ENCODE measurements at regions not wholly inside any gene's neighbourhood (a gene's known extent, or its start where the extent isn't known, plus 50 kb on each side); places are given as distances from the start of the nearest gene placed in this dataset.

- Histone ChIP-seq H3K27ac (no peak overlapping the region), H3K4me1 (no peaks in the 10 kb centered on the region), H3K4me3 (no peak overlapping the region), H3K36me3 (no peaks in the 10 kb centered on the region), H3K9me3 (no peaks in the 10 kb centered on the region), H3K27me3 (ENCODE audit: low read depth) (no peaks in the 10 kb centered on the region)
- DNase-seq (no peak), ATAC-seq (no peak)
- no peak for TF ChIP-seq CTCF (IDR thresholded peaks at IDR 0.05)
- intact Hi-C loops (cut with DNase I) = no loop called here
Measured at GRCh38 chr1:185497177-185497576, 180.1 kb upstream of the IVNS1ABP start.

- H3K27me3 ChIP-seq (ENCODE audit: low read depth) = no peaks in the 10 kb centered on the region
- H3K36me3 ChIP-seq = no peaks in the 10 kb centered on the region
- no peak for DNase-seq
- H3K27ac ChIP-seq = no peak overlapping the region
- TF ChIP-seq CTCF (IDR thresholded peaks at IDR 0.05) = no peak
- intact Hi-C loops (cut with DNase I) = no loop called here
- no peak for ATAC-seq
- no peaks in the 10 kb centered on the region for H3K9me3 ChIP-seq
- no peak overlapping the region for H3K4me3 ChIP-seq
- no peaks in the 10 kb centered on the region for H3K4me1 ChIP-seq
Measured at GRCh38 chr1:185495898-185496297, 178.9 kb upstream of the IVNS1ABP start.

- TF ChIP-seq CTCF (IDR thresholded peaks at IDR 0.05) = no peak
- no peaks in the 10 kb centered on the region for H3K9me3 ChIP-seq
- no peak overlapping the region for H3K4me3 ChIP-seq
- ATAC-seq (no peak), DNase-seq (no peak)
- H3K4me1 ChIP-seq = no peaks in the 10 kb centered on the region
- no peaks in the 10 kb centered on the region for H3K36me3 ChIP-seq
- H3K27ac ChIP-seq = no peak overlapping the region
- intact Hi-C loops (cut with DNase I) = no loop called here
- no peaks in the 10 kb centered on the region for H3K27me3 ChIP-seq (ENCODE audit: low read depth)
Measured at GRCh38 chr1:185495007-185495406, 178.0 kb upstream of the IVNS1ABP start.

GRCh38 chr1:185492089-185492825 is 175.2 kb upstream of the IVNS1ABP start:
- TF ChIP-seq CTCF (IDR thresholded peaks at IDR 0.05) = no peak
- H3K27me3 ChIP-seq (ENCODE audit: low read depth) = no peaks in the 10 kb centered on the region
- no peak for DNase-seq
- intact Hi-C loops (cut with DNase I) = no loop called here
- H3K36me3 ChIP-seq = no peaks in the 10 kb centered on the region
- no peaks in the 10 kb centered on the region for H3K9me3 ChIP-seq
- no peak overlapping the region for H3K4me3 ChIP-seq
- no peak overlapping the region for H3K27ac ChIP-seq
- ATAC-seq = no peak
- H3K4me1 ChIP-seq = no peaks in the 10 kb centered on the region

GRCh38 chr1:185491604-185492003 is 174.6 kb upstream of the IVNS1ABP start:
- Histone ChIP-seq H3K36me3 (no peaks in the 10 kb centered on the region), H3K9me3 (no peaks in the 10 kb centered on the region), H3K27me3 (ENCODE audit: low read depth) (no peaks in the 10 kb centered on the region), H3K4me1 (no peaks in the 10 kb centered on the region), H3K27ac (no peak overlapping the region), H3K4me3 (no peak overlapping the region)
- intact Hi-C loops (cut with DNase I) = no loop called here
- DNase-seq (no peak), ATAC-seq (no peak)
- no peak for TF ChIP-seq CTCF (IDR thresholded peaks at IDR 0.05)

All from lower lobe of right lung (tissue), 2 donors.